Activated T-cell treated with anti-CD3 and anti-CD28 coated beads, Interleukin-2, amount 50 U/mL, for 1 hour (primary cell): ENCODE measurements at regions not wholly inside any gene's neighbourhood (a gene's known extent, or its start where the extent isn't known, plus 50 kb on each side); places are given as distances from the start of the nearest gene placed in this dataset.

ENCODE experiments used
- DNase-seq: peaks from one replicate; pipeline ENCODE4 v3.0.0-alpha.2; 2020

DNA sequence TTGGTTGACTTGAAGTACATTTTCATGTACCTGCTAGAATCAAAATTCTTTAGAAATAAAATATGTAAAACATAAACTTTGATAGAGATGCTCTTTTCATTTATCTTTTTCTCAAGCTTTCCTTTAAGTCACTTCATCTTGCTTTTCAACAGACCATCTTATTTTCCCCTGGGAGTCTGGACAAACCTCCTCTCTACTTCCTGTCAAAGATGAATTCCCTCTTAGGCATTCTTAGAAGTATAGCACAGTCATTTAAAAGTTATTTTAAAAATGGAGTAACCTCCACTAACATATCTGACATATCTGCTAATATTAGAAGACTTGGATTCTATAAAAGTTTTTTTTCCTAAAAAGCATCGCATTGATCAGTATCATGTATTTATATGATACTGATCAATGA lies 84.8 kb upstream of the PAX6 start:
- DNase-seq: no peak

DNA sequence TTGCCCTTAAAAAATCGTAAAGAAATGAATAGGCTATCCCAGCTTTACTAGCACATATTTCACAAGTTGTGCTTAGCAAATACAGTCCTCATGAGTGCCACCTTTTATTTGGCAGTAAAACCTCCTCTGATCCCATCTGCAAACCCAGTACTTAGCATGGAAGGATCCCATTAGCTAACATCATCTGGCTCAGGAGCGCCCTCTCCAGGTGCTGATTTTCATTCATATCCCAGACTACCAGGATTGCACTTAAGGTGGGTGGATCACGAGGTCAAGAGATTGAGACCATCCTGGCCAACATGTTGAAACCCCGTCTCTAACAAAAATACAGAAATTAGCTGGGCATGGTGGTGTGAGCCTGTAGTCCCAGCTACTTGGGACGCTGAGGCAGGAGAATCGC lies 76.1 kb upstream of the PAX6 start:
- DNase-seq: no peak

DNA sequence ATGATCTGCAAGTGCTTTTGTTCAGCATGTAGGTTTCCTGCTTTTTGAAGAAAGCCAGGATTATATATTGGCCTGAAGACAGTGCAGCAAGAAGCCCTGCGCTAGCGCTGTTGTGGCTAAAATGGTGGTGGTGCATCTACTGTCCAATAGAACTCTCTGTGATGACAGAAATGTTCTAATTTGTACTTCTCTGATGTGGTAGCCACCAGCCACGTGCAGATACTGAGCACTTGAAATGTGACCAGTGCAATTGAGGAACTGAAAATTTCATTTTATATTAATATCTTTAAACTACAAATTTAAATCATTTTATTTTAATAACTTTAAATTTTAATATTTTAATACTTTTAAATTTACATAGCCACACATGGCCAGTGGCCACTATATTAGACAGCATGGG lies 73.0 kb upstream of the PAX6 start:
- DNase-seq: no peak

DNA sequence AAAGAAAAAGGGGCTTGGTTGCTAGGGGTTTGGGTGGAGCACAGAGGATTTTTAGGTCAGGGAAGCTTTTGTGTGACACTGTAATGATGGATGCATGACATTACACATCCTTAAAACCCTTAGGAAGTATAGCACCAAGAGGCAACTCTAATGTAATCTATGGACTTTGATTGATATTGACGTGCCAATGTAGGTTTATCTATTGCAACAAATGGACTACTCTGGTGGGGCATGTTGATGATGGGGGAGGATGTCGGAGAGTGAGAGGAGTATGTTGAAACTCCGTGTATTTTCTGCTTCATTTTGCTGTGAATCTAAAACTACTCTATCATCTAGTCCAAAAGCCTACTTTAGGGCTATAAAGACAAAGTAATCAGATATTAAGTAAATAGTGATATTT lies 72.3 kb upstream of the PAX6 start:
- DNase-seq: no peak

DNA sequence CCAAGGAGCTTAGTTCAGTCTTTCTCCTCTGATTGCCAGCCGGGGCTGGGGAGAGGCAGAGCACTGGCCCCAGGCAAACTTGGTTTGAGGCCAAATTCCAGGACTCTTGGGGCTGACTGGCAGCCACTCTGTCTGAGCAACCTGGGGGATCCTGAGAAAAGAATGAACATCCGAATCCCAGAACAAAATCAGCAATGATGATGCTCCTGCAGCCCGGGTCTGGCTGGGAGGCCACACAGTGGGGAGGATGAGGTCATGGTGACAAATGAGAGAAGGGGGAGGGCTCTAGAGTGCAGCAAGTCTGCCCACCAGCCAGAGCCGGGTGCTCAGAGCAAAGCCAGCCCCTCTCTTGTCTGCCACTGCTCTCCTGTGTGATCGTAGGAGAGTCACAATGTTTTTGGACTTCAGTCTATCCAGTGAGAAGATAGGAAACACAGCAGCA lies 71.8 kb upstream of the PAX6 start:
- no peak for DNase-seq

DNA sequence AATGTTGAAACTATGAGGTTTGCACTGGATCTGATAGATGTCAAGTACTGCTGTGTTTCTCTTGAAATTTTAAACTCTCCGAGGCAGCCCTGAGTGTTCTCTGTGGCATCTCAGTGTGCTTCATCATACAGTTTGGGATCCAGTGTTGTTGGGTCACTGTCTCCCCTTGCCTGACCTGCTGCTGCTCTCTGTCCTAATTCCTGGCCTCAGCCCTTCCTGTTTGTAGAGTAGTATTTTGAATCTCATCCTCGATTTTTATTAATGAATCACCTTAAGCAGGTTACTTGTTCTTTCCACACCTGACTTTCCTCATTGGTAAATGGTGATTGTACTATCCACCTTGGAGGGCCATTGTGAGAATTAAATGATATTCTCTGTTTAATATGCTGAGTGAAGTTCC lies 70.7 kb upstream of the PAX6 start:
- DNase-seq: no peak

DNA sequence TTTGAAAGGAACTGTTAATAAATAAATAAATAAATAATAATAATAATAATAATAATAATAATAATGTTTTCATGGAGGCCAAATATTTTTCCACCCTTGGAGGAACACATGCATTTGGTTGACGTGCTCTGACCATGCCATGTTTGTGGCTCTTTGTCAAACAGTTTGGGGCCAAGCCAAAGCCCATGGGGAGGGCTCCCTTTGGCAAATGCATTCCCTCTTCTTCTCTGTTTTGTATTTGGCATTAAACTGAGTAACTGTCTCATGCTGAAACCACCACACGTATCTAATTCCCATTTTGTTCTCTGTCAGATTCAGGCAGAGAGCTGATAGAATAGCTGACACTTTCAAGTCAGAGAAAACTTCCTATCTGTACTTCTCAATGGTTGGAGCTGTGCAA lies 68.6 kb upstream of the PAX6 start:
- DNase-seq: no peak

DNA sequence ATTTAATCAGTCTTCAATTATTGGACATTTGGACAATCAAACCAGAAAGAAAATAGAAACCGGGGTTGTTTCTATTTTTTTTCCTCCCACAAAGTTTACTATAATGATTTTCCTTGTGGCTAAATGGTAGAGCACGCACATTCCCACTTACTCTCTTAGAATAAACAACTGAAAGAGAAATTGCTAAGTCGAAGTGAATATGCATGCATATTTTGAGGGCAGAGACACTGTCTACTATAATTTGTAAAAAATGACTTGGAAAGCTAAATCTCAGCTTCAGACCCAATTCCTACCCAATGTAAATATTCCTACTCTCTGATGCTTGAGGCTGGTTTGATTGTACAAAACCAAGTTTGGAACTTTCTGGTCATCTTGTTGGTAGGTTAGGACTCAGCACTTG lies 66.7 kb upstream of the PAX6 start:
- DNase-seq: no peak

DNA sequence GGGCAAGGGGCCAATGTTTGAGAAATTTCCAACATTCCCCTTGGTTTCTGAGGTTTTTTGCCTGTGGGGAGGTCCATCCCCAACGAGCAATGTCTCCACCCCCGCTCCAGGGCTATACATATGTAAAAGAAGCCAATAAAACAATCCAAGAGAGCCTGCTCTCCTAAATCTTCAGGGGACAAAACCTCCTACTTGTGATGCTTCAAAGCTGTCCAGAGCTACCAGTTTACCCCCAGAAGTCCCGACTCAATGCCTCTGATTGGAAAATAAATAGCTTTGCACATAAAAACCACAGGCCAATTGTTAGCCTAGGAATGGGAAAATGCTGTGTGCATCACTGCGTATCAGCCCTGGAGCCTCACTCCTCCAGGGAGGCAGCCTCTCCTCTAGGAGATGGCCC lies 66.0 kb upstream of the PAX6 start:
- no peak for DNase-seq

DNA sequence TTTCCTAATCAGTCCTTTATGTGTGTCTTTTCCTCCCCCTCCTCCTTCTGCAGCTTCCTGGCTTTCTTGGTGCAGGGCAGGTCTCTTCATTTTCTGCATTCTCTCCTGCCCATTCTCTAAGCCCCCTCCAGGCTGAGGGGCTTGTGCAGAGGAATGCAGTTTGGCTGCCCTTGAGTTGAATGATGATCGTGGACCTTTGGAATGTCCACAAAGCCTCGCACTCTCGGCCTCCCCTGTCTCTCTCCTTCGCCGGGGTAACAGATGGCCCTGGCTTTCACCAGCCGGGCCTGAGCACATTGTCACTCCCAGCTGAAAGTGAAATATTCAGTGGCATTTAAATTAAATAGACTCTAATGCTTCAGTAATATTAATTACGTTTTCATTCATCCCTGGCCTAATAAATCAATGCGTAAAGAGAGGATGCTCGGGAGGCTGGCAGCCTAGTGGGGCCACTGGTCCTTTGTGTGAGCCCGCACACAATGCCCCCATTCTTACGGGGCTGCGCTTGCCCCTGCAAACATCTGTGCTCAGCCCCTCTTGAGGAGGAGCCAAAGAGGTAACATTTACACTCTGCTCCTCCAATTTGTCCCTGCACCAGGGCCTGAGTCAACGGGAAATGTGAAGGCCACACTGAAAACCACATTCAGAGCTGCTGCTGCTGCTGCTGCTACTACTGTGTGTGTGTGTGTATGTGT lies 64.9 kb upstream of the PAX6 start:
- DNase-seq: no peak

DNA sequence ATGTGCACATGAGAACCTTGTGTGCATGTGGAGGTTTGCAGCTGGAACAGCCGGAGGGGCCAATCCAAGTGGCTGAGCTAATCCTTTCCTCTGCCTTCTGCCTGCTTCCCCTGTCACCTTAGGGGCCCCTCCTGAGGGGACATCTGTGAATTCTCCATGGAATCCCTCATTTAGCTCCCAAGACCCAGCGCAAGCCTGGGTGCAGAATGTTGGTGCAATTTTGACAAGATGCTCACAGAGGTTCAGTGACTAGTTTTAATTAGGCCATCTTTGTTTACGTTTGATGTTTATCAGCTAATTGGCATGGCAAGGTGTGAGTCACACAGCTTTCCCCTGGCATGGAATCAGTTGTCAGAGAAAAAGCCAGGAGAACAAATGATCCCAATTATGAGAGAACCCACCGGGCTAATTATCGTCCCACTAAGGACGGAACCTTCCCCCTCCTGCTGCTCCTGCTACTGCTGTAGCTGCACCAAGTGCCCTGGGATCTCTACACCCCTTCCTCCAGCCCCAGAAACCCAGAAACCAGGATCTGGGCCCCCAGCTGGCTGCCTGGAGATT lies 63.6 kb upstream of the PAX6 start:
- no peak for DNase-seq

DNA sequence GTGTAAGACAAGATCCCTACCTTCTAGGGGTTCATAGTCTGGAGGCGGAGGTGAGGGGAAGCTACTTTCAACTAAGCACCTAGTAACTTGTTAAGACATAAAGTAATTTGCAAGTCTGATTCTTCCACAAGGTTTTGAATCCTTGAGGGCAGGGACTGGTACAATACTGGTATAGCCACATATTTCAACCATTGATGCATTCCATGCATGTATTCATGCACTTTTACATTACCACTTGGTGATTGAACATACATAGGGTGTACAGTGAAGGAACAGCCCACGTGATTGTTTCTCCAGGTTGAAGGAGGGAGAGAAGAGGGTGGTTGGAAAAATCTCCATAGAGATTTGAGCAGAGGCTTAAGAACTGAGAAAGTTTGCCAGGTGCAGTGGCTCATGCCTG lies 62.0 kb upstream of the PAX6 start:
- DNase-seq: no peak

DNA sequence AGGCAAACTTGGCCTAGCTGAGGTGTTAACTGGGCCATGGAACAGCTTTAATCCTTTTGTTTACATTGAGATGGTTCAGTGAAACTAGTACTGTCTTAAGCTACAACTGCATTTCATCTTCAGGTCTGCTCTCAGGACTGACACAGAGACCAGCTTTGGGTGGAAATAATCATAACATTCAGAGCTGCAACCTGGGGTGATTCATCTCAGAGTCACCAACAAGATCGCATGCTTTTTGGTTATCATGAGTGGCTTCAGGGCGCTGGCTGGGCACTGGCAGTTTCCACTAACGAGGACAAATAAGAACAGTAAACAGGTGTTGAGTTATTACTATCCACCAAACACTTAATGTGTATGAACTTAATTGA lies 60.9 kb upstream of the PAX6 start:
- DNase-seq: no peak

DNA sequence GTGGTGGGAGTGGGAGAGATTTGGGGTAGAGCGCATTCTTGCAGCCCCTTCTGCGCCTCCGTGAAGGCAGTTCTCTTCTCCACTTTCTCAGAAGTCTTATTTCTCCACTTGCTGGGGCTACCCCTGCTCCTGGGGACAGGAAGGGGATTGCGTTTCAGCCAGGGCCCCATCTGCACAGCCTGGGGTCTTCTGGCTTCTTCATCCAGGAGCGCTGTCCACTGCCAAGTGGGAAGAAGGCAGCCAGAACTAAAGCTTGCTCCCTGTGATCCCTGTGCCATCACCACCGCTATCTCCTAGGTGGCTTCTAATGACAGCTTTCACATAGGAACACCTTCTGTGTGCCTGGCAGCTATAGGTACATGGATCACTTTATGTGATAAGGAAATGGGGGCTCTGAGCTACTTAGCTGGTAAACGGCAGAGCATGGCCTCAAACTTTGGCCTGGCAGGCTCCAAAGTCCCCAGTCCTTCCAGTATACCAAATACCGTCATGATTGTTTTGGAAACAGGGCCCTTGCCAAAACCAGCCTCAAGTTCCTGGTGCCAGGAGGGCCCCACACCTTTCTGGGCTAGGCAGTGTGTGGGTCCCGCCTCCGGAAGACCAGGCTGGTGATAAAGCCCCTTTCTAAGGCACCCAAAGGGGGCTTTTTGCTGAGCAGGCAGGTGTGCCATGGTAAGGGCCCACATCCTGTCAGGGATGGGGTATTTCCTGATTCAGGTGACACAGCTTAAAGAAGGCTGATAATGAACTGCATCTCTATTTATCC lies 60.4 kb upstream of the PAX6 start:
- DNase-seq: no peak

DNA sequence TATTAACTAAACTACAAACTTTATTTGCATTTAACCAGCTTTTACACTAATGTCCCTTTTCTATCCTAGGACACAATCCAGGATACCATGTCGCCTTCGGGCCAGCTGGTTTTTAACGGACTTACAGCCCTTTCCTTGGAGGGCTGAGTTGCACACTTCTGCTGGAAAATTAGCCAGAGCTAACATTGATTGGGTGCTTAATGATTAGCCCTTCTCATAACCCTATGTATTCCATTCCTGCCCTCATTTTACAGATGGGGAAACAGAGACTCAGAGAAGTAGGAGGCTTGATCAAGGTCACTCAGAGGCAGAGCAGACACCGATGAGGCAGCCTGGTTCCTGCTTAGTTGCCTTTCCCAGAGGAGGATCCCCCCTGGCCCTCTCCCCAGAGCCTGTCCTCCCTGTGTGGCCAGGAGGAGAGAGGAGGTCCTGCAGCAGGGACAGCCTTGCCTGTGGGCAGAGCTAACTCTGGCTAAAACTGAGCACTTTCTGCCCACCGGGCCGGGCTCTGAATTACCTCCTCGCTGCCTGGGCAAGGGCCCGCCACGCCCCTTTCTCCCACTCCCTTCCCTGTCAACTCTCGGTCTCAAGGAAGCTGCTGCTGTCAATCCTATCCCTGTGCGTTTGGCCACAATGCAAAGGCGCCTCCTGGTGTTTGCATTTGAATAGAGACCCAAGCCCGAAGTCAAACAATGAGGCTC lies 59.6 kb upstream of the PAX6 start:
- peak; percentile 21 for DNase-seq

DNA sequence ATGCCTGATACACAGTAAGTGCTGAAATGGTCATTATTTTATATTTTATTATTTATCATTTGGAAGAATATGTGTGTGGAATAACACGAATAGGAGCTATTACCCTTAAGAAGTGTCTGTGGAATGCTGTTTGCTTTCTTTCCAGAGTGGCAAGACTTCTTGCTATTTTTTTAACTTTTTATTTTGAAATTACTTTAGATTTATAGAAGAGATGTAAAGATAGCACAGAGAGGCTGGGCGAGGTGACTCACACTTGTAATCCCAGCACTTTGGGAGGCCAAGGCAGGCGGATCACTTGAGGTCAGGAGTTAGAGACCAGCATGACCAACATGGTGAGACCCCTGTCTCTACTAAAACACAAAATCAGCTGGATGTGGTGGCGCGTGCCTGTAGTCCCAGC lies 58.9 kb upstream of the PAX6 start:
- DNase-seq: no peak

DNA sequence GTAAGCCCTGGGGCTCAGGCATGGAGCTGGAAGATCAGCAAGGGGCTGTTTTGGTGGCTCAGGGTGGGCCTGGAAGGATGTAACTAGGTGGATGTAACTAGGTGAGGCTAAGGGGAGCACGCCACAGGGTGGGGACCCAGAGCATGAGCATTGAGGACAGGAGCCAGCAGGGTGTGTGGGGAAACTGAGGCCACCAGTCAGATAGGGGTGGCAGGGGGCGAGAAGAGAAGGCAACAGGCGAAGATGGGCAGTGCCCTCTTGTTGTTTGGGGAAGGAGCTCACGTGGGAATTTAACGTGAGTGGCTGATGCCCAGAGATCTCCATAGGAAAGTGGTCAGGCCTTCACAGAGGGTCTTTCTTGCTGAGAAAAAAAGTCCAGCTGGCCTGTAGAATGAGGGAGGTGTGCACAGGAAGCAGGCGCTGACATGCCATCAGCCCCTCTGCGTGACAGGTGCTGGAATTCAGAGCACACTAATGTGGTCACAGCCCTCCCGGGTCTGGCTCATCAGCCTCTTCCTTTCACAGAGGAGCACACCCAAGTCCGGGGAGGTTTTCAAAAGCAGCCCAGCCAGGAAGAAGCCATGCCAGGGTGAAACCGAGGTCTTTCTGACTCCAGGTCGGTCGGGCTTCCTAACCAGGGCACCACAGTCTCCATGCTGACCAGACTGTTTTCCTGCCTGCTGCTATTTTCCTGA lies 54.6 kb upstream of the PAX6 start:
- no peak for DNase-seq

DNA sequence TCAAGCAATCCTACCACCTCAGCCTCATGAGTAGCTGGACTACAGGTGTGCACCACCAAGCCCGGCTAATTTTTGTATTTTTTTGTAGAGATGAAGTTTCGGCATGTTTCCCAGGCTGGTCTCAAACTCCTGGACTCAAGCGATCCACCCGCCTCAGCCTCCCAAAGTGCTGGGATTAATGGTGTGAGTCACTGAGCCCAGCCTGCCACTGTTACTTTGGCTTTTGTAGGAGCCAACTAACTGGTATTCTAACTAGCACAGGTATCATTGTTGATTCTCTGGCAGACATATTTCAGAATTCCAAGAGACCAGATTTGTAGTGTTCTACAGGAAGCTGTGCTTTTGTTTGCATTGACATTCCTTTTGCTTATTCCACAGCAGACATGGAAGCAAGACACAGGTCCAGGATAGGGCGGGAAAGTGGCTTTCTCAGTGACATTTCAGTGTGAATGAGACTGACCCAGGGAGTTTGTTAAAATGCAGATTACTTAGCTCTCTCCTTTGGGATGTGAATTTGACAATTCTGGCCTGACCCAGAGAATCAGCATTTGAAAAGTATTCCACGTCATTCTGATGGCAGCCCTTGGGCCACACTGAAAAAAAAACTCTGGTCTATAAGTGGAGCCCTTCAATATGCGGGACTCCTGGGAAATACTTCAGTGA lies 52.2 kb upstream of the PAX6 start:
- DNase-seq: no peak

DNA sequence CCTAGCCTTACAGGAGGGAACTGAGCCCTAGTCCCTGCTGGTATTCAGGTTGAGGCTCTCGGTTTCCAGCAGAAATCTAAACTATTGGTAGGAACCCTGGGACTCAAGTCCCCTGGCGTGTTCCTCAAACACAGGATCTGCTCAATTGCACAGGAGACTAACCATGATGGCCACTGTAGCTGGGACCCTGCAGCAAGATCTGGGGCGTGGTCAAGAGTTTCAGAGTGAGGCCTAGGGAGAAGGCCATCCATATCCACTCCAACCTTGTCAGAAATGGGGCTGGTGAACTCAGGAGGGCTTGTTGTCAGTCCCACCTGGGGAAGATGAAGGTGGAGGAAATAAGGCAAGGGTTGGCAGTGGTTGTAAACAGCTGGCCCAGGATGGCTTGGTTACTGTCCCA lies 49.9 kb upstream of the PAX6 start:
- DNase-seq: no peak
